IPS-18a (cell line): ENCODE measurements at regions not wholly inside any gene's neighbourhood (a gene's known extent, or its start where the extent isn't known, plus 50 kb on each side); places are given as distances from the start of the nearest gene placed in this dataset.

Experiments
- H3K27ac ChIP-seq: one replicate; pipeline ENCODE4 v1.5.1; 2013; ENCODE audit warnings: low read length
- H3K27me3 ChIP-seq: one replicate; pipeline ENCODE4 v1.6.1; 2013; ENCODE audit warnings: mild to moderate bottlenecking, low read length; ENCODE audit not compliant: control insufficient read depth, insufficient read depth
- H3K36me3 ChIP-seq: one replicate; pipeline ENCODE4 v1.6.1; 2013; ENCODE audit warnings: low read depth, low read length; ENCODE audit not compliant: control insufficient read depth
- H3K4me1 ChIP-seq: one replicate; pipeline ENCODE4 v1.6.1; 2013; ENCODE audit warnings: low read depth, low read length; ENCODE audit not compliant: control insufficient read depth
- H3K4me3 ChIP-seq: one replicate; pipeline ENCODE4 v1.5.1; 2013; ENCODE audit warnings: low read length
- H3K9ac ChIP-seq: one replicate; pipeline ENCODE4 v1.6.1; 2013; ENCODE audit warnings: mild to moderate bottlenecking, low read length, moderate library complexity
- H3K9me3 ChIP-seq: one replicate; pipeline ENCODE4 v1.6.1; 2013; ENCODE audit warnings: low read depth, low read length; ENCODE audit not compliant: control insufficient read depth

GRCh38 chr5:159609359-159609758 lies 279.1 kb upstream of the IL12B start:
- Histone ChIP-seq H3K4me1 (no peaks in the 10 kb centered on the region), H3K27me3 (no peaks in the 10 kb centered on the region), H3K36me3 (no peaks in the 10 kb centered on the region), H3K9me3 (no peaks in the 10 kb centered on the region), H3K27ac (no peak overlapping the region), H3K4me3 (no peak overlapping the region), H3K9ac (no peak overlapping the region)

- H3K27me3 ChIP-seq, result no peaks in the 10 kb centered on the region
- no peak overlapping the region for H3K9ac ChIP-seq
- H3K4me1 ChIP-seq, result no peaks in the 10 kb centered on the region
- no peaks in the 10 kb centered on the region for H3K36me3 ChIP-seq
- H3K4me3 ChIP-seq, result no peak overlapping the region
- H3K9me3 ChIP-seq, result no peaks in the 10 kb centered on the region
- H3K27ac ChIP-seq, result no peak overlapping the region
Observed at GRCh38 chr5:159610966-159611579, 280.8 kb upstream of the IL12B start.

DNA sequence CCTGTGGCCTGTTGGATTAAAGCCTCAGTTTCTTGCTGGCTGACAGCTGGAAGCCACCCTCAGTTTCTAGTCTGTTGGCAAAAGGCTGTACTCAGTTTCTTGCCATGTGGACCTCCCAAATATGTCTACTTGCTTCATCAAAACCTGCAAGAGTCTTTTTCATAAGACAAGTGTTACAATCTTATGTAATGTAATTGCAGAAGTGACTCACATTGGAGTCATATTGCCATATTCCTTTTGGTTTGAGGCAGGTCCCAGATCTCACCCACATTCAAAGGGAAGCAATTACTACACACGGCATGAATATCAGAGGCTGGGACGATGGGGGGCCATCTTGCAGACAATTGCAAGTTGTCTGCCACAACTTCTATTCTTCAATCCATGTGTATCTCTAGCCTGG lies 286.7 kb upstream of the IL12B start:
- Histone ChIP-seq H3K9me3 (no peaks in the 10 kb centered on the region), H3K9ac (no peak overlapping the region), H3K27me3 (no peaks in the 10 kb centered on the region), H3K4me1 (peaks cover 6% of the 10 kb centered on the region), H3K36me3 (no peaks in the 10 kb centered on the region), H3K27ac (no peak overlapping the region), H3K4me3 (no peak overlapping the region)

GRCh38 chr5:159619826-159620225 lies 289.5 kb upstream of the IL12B start:
- Histone ChIP-seq H3K4me1 (peaks cover 6% of the 10 kb centered on the region), H3K27me3 (no peaks in the 10 kb centered on the region), H3K9me3 (no peaks in the 10 kb centered on the region), H3K36me3 (no peaks in the 10 kb centered on the region), H3K27ac (no peak overlapping the region), H3K9ac (no peak overlapping the region), H3K4me3 (no peak overlapping the region)

DNA sequence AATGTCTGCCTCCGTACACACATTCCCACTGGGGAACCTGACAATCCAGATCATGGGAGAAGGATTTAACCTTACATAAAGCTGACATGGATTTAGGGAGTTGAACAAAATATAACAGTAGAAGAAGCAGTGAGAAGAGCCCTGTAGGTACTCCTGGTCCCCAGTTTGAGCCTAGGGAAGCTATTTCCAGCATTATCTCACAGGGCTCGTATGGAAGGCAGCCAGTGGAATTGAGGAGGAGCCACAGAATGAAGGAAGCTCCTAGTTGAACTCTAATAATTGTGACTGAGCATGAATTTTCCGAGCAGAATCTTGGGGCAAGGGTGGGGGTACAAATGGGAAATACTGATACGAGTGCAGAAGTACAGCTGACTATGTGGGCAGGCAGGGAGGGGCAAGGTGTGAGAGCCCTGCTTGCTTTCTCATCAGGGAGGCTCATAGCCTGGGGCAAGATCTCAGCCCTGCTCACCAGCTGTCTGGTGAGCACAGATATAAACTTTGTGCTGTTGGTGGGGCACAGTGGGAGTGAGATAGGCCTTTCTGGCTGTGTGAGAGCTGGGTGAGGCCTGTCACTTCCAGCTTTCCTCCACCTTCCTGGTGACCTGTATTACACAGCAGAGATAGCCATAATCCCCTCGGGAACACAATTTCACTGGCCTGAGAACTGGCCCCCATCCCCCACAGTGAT lies 290.7 kb upstream of the IL12B start:
- Histone ChIP-seq H3K27me3 (no peaks in the 10 kb centered on the region), H3K27ac (no peak overlapping the region), H3K9me3 (no peaks in the 10 kb centered on the region), H3K4me1 (peaks cover 6% of the 10 kb centered on the region), H3K9ac (no peak overlapping the region), H3K4me3 (no peak overlapping the region), H3K36me3 (no peaks in the 10 kb centered on the region)

GRCh38 chr5:159628703-159629102 lies 287.6 kb upstream of the ADRA1B start:
- Histone ChIP-seq H3K27ac (no peak overlapping the region), H3K4me3 (no peak overlapping the region), H3K9me3 (no peaks in the 10 kb centered on the region), H3K36me3 (no peaks in the 10 kb centered on the region), H3K9ac (no peak overlapping the region), H3K4me1 (no peaks in the 10 kb centered on the region), H3K27me3 (no peaks in the 10 kb centered on the region)

DNA sequence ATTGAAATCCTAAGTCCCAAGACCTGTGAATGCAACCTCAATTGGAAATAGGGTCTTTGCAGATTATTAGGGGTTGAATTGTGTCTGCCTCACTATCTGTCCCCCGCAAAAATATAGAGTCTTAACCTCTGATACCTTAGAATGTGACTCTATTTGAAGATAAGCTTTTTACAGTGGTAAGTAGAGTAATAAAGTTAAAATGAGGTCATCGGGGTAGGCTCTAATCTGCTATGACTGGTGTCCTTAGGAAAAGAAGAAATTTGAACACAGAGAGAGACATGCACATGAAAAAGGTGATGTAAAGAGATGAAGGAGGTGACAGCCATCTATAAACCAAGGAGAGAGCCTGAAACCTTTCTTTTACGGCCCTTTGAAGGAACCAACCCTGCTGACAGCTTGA lies 287.1 kb upstream of the ADRA1B start:
- Histone ChIP-seq H3K27ac (no peak overlapping the region), H3K4me1 (no peaks in the 10 kb centered on the region), H3K27me3 (no peaks in the 10 kb centered on the region), H3K9me3 (no peaks in the 10 kb centered on the region), H3K36me3 (no peaks in the 10 kb centered on the region), H3K4me3 (no peak overlapping the region), H3K9ac (no peak overlapping the region)

DNA sequence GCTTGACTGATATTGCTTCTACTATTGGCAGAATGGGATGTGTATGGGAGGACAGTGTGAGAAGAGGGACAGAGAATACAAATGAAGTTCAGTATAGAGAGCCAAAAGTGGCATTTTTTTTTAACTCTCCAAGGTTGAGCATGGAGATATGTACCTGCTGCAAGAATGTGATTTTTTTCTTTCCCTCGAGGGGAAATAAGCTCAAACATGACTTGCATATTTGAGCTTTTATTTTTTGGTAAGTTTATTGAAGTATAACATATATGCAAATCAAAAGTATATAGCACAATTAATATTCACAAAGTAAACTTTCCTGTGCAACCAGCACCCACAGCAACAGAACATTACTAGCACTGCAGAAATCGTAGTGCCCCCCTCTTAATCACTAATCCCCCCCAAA lies 285.7 kb upstream of the ADRA1B start:
- H3K4me1 ChIP-seq, result no peaks in the 10 kb centered on the region
- no peaks in the 10 kb centered on the region for H3K36me3 ChIP-seq
- no peak overlapping the region for H3K4me3 ChIP-seq
- H3K9ac ChIP-seq, result no peak overlapping the region
- no peaks in the 10 kb centered on the region for H3K9me3 ChIP-seq
- no peak overlapping the region for H3K27ac ChIP-seq
- H3K27me3 ChIP-seq, result no peaks in the 10 kb centered on the region

DNA sequence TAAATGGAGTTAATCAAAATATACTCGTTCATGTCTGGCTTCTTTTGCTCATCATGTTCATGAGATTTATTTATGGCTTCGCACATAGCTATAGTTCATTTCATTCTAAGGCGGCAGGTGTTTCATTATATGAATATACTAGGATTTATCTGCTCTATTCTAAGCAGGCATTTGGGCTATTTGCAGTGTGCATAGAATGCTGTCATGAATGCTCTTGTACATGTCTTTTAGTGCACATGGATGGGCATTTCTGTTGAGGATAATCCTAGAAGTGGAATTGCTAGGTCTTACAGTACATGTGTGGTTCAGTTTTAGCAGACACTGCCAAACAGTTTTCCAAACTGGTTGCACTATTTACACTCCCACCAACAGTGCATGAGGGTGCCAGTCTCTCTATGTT lies 285.3 kb upstream of the ADRA1B start:
- no peak overlapping the region for H3K9ac ChIP-seq
- no peaks in the 10 kb centered on the region for H3K27me3 ChIP-seq
- no peak overlapping the region for H3K27ac ChIP-seq
- H3K9me3 ChIP-seq, result no peaks in the 10 kb centered on the region
- H3K4me1 ChIP-seq, result no peaks in the 10 kb centered on the region
- no peak overlapping the region for H3K4me3 ChIP-seq
- no peaks in the 10 kb centered on the region for H3K36me3 ChIP-seq

GRCh38 chr5:159632866-159633265 lies 283.4 kb upstream of the ADRA1B start:
- no peak overlapping the region for H3K9ac ChIP-seq
- H3K36me3 ChIP-seq, result no peaks in the 10 kb centered on the region
- H3K27ac ChIP-seq, result no peak overlapping the region
- no peak overlapping the region for H3K4me3 ChIP-seq
- no peaks in the 10 kb centered on the region for H3K27me3 ChIP-seq
- no peaks in the 10 kb centered on the region for H3K4me1 ChIP-seq
- H3K9me3 ChIP-seq, result no peaks in the 10 kb centered on the region

DNA sequence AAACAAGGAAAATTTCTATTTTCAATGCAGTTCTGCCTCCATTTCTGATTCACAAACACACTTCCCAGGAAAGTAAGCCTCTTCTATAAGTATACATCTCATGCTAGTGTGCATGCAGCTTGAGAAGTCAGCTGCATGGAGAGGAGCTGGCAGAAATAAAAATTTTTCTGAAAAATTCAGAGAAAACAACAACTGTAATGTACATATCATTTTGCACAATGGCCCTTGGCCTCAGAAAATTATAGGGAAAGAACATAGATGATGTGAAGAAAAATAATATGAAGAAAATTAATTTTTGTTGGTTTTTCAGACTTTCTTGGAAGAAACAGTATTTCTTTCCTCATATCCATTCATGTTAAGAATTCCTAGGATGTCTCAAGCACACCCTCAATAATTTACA lies 277.8 kb upstream of the ADRA1B start:
- H3K4me3 ChIP-seq, result no peak overlapping the region
- H3K27me3 ChIP-seq, result no peaks in the 10 kb centered on the region
- H3K4me1 ChIP-seq, result no peaks in the 10 kb centered on the region
- H3K27ac ChIP-seq, result no peak overlapping the region
- H3K36me3 ChIP-seq, result no peaks in the 10 kb centered on the region
- no peaks in the 10 kb centered on the region for H3K9me3 ChIP-seq
- H3K9ac ChIP-seq, result no peak overlapping the region

DNA sequence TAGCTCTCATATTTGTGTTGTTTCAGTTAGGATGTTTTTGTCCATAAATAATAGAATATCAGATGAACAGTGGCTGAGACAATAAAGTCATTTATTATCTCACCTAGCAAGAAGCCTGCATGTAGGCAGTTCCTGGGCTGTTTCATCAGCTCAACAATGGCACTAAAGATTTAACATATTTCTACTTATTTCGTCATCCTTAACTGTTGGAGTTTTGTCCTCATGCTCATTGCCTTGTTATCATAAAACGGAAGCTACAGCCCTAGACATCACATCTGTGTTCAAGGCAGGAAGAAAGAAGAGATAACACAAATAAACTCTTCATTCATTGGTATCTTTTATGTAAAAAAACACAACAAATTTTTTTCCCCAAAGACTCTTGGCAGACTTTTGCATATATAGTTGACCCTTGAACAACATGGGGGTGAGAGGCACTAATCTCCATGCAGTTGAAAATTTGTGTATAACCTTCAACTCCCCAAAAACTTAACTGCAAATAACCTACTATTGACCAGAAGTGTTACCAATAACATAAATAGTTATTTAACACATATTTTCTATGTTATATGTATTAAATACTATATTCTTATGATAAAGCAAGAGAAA lies 277.2 kb upstream of the ADRA1B start:
- Histone ChIP-seq H3K27me3 (no peaks in the 10 kb centered on the region), H3K36me3 (no peaks in the 10 kb centered on the region), H3K9me3 (no peaks in the 10 kb centered on the region), H3K4me3 (no peak overlapping the region), H3K27ac (no peak overlapping the region), H3K9ac (no peak overlapping the region), H3K4me1 (no peaks in the 10 kb centered on the region)
